GM12864 (cell line): ENCODE measurements at regions not wholly inside any gene's neighbourhood (a gene's known extent, or its start where the extent isn't known, plus 50 kb on each side); places are given as distances from the start of the nearest gene placed in this dataset.

Experiments
- DNase-seq: peaks from one replicate; pipeline ENCODE4 v3.0.0-alpha.2; 2011; ENCODE audit warnings: low read depth
- H3K4me3 ChIP-seq: 2 replicates; pipeline ENCODE4 v1.5.1; 2011; ENCODE audit warnings: mild to moderate bottlenecking, low read depth, low read length, control low read depth
- TF ChIP-seq, protein P1 (sequence below): IDR thresholded peaks from 2 replicates; pipeline ENCODE4 v1.5.1; 2011; ENCODE audit warnings: low read depth, mild to moderate bottlenecking, moderate library complexity, low read length, control low read depth, inconsistent platforms; ENCODE audit errors: missing control alignments

DNA sequence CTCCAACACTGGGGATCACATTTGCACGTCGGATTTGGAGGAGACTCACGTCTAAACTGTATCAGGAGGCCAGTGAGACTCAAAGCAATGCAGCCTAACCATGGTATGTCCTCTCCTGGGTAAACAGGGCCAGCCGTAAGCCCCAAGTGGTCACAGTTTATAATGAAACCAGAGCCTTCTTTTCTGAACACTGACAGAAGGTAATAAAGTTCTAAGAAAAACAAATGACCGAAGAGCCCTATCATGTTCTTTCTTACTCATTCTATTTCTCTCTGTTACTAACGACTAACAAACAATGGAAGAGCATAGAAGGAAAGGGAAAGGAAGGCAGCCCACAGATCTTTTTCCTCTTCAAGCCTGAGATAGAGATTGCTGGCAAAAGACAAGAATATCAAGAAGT, 796.8 kb upstream of the SOX11 start:
- H3K4me3 ChIP-seq, result no peak overlapping the region
- DNase-seq, result no peak
- TF ChIP-seq, protein P1, sequence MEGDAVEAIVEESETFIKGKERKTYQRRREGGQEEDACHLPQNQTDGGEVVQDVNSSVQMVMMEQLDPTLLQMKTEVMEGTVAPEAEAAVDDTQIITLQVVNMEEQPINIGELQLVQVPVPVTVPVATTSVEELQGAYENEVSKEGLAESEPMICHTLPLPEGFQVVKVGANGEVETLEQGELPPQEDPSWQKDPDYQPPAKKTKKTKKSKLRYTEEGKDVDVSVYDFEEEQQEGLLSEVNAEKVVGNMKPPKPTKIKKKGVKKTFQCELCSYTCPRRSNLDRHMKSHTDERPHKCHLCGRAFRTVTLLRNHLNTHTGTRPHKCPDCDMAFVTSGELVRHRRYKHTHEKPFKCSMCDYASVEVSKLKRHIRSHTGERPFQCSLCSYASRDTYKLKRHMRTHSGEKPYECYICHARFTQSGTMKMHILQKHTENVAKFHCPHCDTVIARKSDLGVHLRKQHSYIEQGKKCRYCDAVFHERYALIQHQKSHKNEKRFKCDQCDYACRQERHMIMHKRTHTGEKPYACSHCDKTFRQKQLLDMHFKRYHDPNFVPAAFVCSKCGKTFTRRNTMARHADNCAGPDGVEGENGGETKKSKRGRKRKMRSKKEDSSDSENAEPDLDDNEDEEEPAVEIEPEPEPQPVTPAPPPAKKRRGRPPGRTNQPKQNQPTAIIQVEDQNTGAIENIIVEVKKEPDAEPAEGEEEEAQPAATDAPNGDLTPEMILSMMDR, result no peak

DNA sequence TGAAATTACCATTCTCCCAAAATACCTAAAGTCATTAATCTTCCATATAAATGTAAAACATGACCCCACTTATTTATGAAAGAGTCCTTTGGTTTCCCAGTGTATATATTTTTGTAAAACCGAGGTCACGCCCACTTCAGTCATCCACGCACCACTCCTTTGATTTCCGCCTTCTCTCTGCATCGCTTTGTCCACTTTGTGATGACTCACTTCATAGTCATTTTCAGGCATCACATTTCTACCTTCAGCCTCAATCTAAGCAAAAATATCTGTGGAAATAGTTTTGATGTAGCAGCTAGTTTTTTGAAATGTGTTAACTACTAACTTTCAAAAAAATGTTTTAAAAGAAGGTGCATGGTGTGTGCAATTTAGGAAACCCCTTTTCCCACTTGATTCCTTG, 793.5 kb upstream of the SOX11 start:
- TF ChIP-seq, protein P1, result no peak
- no peak overlapping the region for H3K4me3 ChIP-seq
- DNase-seq, result no peak

DNA sequence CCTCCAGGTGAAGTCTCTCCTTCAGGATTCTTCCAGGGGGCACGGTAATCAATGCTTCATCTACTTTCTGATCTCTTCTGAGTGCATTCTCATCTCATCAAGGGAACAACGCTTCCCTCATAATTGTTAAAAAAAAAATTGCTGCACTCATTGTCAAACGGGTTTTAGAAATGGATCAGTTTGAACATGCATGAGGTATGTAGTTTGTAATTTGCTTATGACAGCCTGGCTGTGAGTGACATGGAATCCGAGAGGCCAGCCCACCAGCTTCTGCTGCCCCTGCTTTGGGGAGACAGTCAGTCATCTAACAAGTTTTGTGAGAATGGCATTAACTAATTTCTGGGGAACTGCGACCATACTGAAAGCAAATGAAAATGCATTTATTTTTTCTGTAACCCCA, 791.9 kb upstream of the SOX11 start:
- TF ChIP-seq, protein P1, result no peak
- no peak overlapping the region for H3K4me3 ChIP-seq
- DNase-seq, result no peak

DNA sequence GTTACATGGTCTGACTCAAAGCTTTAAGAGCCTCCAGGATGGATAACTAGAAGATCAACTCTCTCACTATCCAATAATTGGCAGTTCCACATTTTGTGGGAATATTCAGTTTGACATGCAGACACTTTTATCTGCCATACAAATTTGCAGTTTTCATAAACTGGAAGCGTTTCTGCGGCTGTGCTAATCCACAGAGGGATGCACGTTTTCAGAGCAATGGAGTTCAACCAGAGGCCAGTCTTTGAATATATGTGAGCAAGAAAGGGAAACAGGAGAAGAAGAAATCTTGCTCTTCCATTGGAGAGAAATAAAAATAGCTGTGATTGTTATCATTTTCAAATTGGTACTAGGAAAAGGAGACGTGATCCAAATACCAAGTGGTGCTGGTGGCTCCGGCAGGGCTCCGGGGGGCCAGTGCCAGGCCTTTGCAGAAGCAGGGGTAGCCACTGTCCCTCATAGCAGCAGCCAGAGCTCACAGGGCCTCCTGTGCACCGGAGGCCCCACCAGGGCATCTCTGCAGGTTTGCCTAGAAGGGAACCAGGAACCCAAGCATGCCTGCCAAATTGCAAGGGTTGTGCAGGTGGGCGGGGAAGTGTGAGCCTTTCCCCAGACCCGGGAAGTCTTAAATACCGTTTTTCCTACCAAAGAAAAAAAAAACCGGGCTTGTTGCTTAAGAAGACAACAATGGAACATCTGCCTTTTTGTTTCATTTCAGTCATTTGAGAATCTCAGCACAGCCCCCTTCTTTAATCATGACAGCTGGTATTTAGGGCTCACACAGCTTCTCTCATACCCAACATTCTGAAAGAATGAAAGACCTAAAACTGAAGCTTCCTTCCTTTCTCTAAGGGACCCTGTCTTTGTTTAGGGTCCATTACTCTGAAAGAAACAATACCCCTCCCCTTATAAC, 791.1 kb upstream of the SOX11 start:
- no peak for DNase-seq
- H3K4me3 ChIP-seq, result no peak overlapping the region
- TF ChIP-seq, protein P1, result no peak

DNA sequence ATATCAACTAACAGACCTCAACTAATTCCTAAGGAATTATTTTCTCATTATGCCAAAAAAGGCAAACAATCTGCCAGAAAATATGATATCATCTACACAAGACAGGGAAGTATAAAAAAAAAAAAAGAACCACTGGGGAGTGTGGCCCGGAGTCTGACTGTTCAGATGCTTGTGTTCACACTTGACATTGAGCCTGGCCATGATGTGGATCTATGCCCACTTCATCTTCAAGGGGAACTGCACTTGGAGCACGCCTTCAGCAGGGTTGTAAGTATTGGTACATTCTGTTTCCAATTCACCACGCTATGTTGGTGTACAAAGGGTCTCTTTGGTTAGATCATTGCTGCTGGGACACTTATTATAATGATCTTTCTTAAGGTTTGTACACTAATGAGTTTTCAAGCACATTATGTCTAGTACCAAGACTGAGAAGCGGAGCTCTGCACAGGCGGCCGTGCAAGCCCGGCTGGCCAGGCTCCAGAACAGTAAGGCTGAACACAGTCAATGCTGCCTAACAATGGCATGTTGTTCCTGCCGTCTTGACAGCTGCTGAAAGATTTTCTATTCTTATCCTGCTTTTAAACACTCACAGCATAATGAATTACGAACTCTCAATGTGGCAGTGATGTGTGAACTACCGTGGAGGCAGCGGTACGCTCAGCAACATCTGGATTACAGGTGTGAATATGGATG, 788.4 kb upstream of the SOX11 start:
- TF ChIP-seq, protein P1, result no peak
- DNase-seq, result no peak

DNA sequence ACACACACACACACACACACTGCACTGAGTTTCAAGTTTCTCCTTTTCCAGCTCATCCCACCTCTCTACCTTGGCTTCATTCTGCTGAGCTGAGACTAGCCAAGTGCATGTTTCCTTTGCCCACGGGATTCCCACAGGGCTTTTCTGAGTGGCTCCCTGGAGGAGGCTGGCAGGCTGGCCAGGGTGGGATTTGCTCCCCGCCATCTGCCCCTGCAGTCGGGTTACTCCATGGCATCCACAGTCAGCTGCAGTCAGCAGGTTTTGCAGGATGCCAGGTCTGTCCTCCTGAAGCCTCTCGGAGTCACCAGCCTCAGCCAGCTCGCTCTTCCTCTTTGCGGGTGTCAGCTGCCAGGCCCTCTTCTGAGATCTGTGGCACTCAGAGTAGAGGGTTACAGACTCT, 783.7 kb upstream of the SOX11 start:
- TF ChIP-seq, protein P1, result no peak
- no peak overlapping the region for H3K4me3 ChIP-seq
- no peak for DNase-seq

More for the DNA sequence above, 788.4 kb upstream of the SOX11 start:
- no peak overlapping the region for H3K4me3 ChIP-seq
